ENCODE measurements at regions not wholly inside any gene's neighbourhood (a gene's known extent, or its start where the extent isn't known, plus 50 kb on each side); places are given as distances from the start of the nearest gene placed in this dataset.
A peak's percentile ranks its signal among the peaks of the same experiment; 100 is the strongest.
"Not testable (repeated sequence)": the region's sequence is repeated elsewhere in the genome, so short reads cannot be mapped to it uniquely, and the experiment has no call there.

DNA sequence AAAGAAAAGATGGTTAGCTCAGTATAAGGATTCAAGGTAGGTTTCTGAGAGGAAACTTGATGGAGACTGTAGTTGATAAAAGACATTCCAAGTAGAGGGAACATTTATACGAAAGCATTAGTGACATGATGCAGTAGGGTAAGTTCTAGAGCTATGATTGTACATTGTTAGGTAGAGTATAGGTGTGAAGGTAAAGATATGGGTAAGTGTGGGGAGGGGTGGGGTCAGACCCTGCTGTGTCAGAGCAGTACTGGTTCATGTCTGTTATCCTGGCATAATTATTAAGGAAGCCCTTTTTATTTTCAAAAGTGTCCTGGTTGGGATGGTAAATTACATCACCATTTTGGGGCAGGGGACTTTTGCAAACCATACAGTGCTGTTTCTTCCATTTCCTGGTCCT is 635.8 kb downstream of the COL12A1 start:
- no peak for DNase-seq

DNA sequence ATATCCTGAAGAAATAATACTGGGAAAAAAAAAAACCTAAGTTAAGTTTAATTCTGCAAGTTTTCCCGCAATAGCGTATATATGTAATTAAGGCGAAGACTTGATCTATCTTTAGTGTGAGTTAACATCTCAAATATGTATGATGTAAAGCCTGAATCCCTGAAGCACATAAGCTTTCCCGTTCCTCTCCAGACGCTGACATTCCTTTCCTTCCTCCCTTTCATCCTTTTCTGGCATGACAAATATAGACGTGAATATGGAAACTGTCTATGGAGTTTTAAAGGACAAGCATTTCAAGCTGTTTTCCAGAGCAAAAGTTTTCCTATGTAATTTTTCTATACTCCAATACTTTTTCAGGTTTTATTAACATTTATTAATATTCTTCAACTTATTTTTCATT is 637.0 kb downstream of the COL12A1 start:
- no peak for DNase-seq

DNA sequence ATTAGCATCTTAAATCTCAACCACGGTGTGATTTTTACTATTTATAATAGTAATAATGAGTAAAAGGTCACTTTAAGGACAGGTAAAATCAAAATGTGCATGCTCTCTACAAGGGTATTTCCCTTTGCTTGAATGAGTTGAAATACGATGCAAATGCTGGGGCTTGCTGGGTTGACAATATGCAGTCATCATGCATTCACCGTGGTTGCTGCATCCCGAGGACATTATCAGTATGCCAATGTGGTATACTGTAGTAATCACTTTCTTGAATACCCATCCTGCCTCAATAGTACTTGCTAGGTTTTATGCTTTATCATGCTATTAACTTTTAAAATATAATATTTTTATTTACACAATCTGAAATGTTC is 637.9 kb downstream of the COL12A1 start:
- DNase-seq = not testable (repeated sequence)

DNA sequence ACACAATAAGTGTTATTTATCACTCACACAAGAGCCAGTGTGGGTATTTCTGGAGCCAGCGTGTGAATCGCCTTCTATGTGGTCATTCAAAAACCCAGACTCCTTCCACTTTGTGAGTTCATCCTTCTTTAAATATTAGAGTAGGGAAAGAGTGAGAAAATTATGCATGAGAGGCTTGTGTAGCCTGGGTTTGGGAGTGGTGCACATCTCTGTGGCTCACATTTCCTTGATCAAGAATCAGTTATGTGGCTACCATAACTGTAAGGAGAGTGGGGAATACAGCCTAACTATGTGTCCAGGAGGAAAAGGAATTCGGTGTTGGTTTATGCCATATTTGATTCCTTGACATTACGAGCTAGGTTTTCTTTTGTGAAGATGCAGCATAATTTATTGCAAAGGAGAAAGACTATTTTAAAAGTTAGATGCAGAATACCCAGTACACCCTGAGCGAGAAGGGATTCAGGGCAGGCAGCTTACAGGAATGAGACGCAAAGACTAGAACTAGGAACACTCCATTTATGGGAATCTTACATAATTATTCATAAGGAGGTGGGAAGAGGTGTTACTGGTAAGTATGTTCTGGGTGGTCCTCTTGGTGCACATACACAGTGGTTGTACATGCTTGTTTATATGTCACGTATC is 638.5 kb downstream of the COL12A1 start:
- DNase-seq = no peak

DNA sequence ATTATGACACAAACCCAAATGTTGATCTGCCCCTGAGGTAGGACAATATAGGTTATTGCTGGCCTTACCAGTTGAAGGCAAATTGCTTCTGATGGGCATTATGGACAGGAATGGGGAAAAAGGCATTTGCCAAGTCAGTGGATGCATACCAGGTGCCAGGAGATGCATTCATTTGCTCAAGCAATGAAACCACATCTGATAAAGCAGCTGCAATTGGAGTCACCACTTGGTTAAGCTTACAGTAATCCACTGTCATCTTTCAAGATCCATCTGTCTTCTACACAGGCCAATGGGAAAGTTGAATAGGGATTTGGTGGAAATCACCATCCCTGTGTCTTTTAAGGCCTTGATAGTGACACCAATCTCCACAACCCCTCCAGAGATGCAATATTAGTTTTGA is 648.6 kb downstream of the COL12A1 start:
- DNase-seq = no peak

DNA sequence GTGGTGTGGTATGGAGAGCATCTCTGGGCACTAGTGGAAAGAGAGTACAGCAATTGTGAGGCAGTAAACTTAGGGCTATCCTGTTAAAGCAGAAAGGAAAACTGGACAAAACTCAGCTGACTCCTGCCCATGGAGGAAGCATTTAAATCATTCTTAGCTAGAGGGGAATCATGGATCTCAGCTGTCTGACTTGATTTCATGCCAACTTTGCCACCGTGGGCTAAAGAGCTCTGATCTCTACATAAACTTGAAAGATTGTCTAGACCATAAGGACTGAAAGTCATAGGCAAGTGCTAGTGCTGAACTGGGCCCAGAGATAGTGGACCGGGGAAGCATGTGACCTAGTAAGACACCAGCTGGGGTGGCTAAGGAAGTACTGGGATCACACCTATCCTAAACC is 651.8 kb downstream of the COL12A1 start:
- DNase-seq = no peak

DNA sequence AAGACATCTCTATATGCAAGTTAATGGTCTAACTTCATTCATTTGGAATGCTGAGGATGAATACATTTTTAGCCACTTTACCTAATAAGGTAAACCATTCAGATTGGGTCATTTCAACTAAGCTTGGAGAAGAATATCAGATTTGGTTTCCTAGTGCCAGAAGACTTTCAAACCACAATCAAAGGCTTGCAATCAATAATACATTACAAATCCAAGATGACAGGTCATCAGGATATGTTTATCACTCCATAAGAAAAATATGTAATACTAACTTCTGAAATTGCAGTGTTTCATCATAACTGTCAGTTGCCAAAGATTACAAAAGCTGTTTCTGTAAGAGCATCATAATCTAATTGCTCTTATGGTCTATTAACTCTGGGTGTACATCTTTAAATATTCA is 654.0 kb downstream of the COL12A1 start:
- DNase-seq = no peak

DNA sequence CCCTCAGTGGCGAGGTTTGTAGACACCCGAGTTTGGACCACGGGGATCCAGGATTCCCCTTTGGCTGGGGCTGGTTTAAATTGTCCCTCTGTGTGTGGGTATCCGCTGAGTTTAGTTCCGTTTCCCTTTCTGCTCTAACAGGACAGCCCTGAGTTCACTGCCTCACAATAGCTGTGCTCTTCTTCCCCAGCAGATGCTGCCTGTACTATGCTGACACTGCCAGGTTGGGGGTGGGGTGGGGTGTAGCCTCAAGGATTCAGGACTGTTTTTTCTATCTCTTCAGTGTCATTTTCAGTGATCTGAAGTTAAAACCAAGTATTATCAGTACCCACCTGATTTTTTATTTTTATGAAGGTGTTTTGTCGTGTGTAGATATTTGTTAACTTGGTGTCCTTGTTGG is 655.0 kb downstream of the COL12A1 start:
- DNase-seq = no peak

DNA sequence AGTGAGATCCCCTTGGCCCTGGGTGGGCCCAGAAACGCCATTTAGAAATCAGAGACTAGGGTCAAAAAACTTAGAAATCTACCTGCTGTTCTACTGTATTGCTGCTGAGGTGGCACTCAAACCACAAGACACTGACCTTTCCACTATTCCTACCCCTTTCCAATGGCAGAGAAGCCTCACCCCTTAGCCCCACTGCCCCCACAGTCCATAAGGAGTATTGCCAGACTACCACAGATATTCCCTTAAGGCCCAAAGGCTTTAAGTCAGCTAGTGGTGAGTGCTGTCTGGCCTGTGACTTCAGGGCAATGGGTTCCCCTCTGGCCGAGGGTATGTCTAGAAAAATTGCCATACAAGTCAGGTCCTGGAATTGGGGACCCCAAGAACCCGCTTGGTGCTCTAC is 656.1 kb downstream of the COL12A1 start:
- peak; percentile 37 for DNase-seq

DNA sequence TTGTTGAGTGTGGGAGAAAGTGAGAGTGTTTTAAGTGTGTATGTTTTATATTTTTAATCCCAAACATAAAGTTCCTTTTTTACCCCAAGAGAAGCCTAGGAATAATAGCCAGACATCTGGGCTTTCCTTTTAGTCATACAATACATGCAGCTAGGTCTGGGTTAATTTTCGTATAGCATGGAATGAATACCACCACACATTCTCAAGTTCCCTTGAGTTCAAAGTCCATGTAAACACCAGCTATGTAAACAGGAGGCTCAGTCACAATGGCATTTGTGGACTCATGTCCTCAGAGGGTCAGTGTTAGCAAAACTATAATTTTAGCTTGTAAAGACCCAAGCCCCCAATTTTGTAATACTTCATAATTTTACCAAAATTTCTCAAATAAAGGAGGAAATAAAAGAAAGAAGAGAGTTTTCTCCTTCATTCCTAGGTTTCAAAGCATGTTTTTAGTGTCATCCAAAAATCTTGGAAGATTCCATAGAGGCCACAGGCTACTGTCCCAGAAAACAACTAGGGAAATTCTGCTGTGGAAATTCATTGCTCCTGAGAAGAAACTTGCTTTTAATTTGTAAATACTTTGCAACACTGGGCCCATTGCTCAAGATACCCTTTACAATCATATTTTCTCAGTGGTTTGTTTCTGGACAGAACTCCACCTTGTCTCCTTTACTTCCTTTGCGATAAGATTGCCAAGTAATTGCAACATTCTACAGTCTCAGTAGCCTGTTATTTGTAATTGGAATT is 671.2 kb downstream of the COL12A1 start:
- peak; percentile 98 for DNase-seq

DNA sequence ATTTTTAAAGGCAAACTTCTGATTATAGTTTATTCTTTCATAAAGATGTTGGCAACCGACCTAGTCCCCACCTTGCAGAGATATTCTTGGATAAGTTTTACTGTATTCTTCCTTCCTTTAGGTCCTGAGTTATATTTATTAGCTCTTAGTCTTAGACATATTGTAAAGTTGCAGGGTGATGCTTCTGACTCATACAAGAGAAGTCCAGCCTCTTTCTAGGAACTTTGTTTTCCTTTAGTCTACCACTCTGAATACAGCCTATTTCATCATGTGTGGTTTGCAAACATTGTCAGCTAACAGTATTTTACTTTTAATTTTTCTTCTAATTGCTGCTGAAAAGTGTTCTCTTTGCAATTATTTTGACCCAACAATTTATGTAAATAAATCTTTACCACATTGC is 686.7 kb downstream of the COL12A1 start:
- DNase-seq = peak; percentile 37

DNA sequence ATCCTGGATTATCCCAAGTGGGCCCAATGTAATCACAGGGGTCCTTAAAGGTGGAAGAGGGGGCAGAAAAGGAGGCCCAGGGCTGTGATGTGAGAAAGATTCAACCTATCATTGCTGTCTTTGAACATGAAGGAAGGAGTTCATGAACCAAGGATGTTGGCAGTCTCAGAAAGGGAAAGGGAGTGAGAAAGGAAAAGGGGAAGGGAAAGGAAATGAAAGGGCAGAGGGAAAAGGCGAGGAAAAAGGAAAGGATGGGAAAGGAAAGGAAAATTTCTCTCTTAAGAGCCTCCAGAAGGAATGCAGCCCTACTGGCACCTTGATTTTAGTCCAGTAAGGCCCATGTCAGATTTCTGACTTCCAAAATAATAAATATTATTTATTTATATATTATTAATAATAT is 687.8 kb downstream of the COL12A1 start:
- DNase-seq = no peak

DNA sequence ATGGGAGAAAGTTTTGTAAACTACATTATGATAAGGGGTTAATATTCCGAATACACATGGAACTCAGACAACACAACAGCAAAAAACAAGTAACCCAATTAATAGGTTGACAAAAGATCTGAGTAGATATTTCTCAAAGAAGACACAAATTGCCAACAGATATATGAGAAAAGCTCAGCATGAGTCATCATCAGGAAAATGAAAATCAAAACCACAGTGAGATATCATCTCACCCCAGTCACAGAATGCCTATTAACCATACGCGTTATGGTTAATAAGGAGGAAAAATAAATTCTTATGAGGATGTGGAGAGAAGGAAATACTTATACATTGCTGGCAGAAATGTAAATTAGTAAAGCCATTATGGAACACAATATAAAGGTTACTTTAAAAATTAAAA is 695.0 kb downstream of the COL12A1 start:
- DNase-seq = no peak

DNA sequence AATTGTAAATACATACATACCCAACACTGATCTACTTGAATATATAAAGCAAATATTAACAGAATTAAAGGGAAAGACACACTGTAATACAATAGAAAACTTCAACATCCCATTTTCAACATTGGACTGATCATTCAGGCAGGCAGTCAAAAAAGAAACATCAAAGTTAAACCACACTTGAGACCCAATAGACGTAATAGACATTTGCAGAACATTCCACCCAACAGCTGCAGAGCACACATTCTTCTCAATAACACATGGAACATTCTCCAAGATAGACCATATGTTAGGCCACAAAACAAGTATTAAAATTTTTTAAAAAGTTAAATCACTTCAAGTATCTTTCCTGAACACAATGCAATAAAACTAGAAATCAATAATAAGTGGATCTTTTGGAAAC is 698.2 kb downstream of the COL12A1 start:
- no peak for DNase-seq

DNA sequence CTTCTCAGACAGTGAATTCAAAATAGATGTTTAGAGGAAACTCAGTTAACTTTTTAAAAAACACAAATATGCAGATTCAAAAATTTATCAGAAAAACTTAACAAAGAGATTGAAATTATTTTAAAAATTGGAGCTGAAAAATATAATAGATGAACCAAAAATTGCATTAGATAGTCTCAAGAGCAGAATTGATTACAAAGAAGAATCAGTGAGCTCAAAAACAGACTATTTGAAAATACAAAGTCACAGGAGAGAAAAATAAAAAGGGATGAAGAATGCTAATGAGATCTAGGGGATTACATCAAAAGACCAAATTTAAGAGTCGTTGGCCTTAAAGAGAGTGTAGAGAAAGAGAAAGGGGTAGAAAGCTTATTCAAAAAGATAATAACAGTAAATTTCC is 700.5 kb downstream of the COL12A1 start:
- no peak for DNase-seq

DNA sequence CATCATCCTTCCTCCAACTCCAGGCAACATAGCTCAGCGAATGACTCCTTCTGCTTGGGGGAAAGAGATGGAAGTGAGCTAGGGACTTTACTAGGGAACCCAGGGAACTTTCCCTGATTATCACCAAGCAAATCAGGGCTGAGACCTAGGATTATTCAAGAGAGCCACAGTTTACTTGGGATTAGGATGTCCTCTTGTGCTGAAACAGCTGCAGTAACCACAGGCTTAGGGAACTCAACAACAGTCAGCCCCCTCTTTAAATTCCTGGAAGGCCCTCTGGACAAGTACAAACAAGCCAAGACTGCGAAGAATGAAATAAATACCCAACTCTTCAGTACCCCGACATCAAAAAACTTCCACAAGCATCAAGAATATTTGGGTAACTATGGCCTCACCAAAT is 700.9 kb downstream of the COL12A1 start:
- no peak for DNase-seq

DNA sequence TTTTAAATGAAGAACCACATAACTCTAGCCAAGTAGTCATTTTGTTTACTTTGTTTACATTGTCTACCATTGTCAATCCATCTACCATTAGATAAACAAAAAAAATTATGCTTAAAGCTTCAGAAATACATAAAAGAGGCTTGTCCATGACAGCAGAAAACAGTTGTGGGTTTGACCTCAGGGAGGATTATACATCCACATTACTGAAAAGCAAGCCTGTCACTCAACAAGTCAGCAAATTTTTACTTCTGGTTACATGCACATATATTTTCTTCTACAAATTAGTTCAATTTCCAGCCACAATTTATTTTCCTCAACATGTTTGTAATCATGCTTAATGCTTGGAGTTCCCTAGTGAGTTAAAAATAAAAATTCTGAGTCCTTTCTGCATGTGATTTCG is 713.3 kb downstream of the COL12A1 start:
- DNase-seq = no peak

DNA sequence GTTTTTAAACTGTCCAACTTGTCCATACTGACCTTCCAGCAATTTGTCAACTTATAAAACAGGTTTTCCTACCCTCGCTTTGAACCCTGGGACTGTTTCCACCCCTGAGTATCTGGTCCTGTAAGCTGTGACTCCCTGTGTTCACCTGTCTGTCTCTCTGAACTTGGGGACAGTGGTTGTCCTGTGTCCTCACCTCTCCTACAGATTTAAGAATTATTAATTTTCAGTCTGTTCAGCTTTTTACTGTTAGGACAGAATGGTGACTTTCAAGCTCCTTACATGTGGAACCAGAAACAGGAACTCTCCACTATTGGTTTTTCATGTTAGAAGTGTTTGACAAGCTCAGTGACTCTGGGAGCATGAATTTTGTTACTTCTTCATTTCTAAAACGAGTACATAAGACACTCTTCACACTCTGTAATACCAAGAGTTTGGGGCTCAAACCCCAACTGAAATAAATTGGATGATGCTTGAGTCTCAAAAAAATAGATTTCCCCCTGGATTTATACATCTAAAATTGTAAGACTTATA is 713.9 kb downstream of the COL12A1 start:
- no peak for DNase-seq

DNA sequence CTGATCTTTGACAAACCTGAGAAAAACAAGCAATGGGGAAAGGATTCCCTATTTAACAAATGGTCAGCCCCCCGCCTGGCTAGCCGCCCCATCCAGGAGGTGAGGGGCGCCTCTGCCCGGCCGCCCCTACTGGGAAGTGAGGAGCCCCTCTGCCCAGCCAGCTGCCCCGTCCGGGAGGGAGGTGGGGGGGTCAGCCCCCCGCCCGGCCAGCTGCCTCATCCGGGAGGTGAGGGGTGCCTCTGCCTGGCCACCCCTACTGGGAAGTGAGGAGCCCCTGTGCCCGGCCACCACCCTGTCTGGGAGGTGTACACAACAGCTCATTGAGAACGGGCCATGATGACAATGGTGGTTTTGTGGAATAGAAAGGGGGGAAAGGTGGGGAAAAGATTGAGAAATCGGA is 717.1 kb downstream of the COL12A1 start:
- not testable (repeated sequence) for DNase-seq

DNA sequence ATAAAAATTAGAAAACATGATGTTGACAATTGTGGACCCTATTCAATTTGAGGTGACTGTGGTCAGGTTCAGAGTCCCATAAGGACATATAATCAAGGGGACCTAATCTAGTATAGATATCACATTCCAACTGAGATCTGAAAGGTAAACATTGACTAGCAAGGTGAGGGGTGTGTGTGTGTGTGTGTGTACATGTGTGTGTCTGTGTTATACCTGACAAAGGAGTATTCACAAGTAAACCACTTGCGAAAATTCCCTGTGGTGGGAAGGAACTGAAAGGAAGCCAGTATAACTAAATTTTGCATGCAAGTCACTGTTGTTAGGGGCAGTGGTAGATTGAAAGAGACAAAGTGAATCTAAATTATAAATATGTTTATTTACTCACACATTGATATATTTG is 723.7 kb downstream of the COL12A1 start:
- DNase-seq = no peak

DNA sequence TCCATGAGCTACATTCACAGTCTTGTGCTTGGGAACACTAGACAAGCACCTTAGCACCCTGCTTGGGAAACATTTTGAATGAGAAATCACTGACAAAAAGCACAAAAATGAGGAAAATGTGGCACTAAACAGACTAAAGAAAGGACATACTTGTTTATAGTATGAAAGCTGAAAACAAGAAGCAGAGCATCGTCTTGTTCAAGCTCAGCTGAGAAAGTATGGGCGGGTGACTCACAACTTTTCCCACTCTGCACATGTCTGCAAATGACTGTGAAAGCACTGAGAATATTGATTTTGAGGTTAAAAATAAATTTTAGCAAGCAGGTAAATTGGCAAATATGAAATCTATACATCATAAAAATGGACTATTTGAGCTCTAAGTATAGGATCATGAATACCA is 725.3 kb downstream of the COL12A1 start:
- no peak for DNase-seq

DNA sequence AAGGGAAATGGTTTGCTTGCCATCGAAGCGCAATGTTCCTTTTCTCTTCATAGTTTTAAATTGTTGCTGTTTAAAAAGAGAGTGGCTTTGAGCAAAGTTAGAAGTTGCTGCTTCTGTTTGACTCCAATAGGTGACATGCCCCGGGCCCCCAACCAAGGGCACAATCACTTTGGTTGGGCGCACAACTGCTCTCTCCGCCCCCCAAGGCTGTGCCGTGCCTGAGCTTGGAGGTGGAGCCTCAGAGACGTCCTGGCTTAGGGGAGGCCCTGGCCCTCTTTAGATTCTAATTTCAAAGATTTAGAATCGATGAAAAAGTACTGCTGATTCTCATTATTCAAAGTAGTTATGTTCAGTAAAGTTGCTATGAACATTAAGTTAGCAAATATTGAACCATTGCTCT is 725.9 kb downstream of the COL12A1 start:
- DNase-seq = no peak

DNA sequence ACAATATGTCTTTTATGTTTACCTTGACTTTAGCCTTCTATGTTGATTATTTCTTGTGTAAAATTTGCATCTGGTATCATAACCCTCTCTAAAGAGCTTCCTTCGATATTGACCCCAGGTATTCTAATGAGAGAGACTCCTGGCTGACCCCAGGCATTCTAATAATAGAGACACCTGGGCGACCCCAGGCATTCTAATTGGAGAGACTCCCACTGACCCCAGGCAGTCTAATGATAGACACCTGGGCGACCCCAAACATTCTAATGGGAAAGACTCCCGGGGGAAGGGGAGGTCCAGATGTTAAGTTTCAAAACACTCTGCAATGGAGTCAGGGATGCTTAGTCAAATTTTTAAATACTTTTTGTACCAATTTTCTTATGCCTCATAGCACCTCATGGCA is 726.4 kb downstream of the COL12A1 start:
- no peak for DNase-seq

DNA sequence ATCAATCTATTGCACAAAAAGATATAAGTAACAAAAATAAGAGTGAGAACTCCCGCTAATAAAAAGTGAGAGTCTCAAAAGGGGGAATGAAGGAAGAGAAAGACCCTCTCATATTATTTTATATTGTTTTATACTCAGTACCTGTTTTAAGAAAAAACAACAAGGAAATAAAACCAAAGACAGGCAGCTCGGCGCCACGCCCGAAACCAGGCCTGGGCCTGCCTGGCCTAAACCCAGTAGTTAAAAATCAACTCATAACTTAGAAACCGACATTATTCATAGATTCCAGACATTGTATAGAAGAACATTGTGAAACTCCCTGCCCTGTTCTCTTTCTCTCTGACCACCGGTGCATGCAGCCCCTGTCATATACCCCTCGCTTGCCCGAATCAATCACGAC is 731.8 kb downstream of the COL12A1 start:
- not testable (repeated sequence) for DNase-seq

DNA sequence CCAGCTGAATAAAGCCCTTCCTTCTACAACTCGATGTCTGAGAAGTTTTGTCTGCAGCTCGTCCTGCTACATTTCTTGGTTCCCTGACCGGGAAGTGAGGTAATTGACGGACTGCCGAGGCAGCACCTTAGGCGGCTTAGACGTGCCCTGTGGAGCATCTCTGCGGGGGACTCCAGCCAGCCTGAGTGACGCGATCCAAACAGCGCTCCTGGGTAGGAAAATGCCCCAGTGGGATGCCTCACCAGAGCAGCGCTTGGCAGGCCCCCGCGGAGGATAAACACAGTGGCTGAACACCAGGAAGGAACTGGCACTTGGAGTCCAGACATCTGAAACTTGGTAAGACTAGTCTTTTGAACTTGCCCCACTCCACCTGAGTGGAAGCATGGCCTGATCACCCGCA is 737.3 kb downstream of the COL12A1 start:
- DNase-seq = not testable (repeated sequence)
